Liver (tissue), 3 donors: ENCODE measurements at regions not wholly inside any gene's neighbourhood (a gene's known extent, or its start where the extent isn't known, plus 50 kb on each side); places are given as distances from the start of the nearest gene placed in this dataset.
"Not testable (repeated sequence)": the region's sequence is repeated elsewhere in the genome, so short reads cannot be mapped to it uniquely, and the experiment has no call there.

Experiments
- CTCF ChIP-seq: fragments of 150-350 bp; IDR thresholded peaks from 2 replicates; pipeline ENCODE4 v1.5.1; 2017; ENCODE audit warnings: improper control_type of control experiment, low read depth, low read length; ENCODE audit not compliant: missing input control
- EGR1 ChIP-seq, 2 donors: IDR thresholded peaks; 2 replicates each; pipeline ENCODE4 v1.6.1; 2016 to 2018; ENCODE audit warnings: antibody characterized with exemption in 2 of 2, low read depth in 2 of 2
- GABPA ChIP-seq, 2 donors: IDR thresholded peaks in 1 of 2; conservative IDR thresholded peaks in 1 of 2; 2 replicates each; pipeline ENCODE4 v1.6.1; 2016; ENCODE audit warnings: antibody characterized with exemption in 2 of 2, mild to moderate bottlenecking in 1 of 2, moderate library complexity in 1 of 2
- JUND ChIP-seq, 2 donors: IDR thresholded peaks; 2 replicates each; pipeline ENCODE4 v1.6.1; 2016; ENCODE audit warnings: antibody characterized with exemption in 2 of 2
- RAD21 ChIP-seq, 2 donors: IDR thresholded peaks; 2 replicates each; pipeline ENCODE4 v1.6.1; 2016; ENCODE audit warnings: antibody characterized with exemption in 2 of 2, mild to moderate bottlenecking in 2 of 2
- RXRA ChIP-seq, 2 donors: IDR thresholded peaks; 2 replicates each; pipeline ENCODE4 v1.6.1; 2017 to 2018; ENCODE audit warnings: antibody characterized with exemption in 2 of 2, mild to moderate bottlenecking in 1 of 2
- TAF1 ChIP-seq: conservative IDR thresholded peaks from 2 replicates; pipeline ENCODE4 v1.6.1; 2016; ENCODE audit warnings: antibody characterized with exemption, mild to moderate bottlenecking
- YY1 ChIP-seq: IDR thresholded peaks from 2 replicates; pipeline ENCODE4 v1.6.1; 2016; ENCODE audit warnings: antibody characterized with exemption, mild to moderate bottlenecking
- TF ChIP-seq, protein P1 (sequence below): IDR thresholded peaks from 2 replicates; pipeline ENCODE4 v1.6.1; 2016; ENCODE audit warnings: antibody characterized with exemption
- TF ChIP-seq, protein P2 (sequence below): IDR thresholded peaks from 2 replicates; pipeline ENCODE4 v1.6.1; 2016; ENCODE audit warnings: antibody characterized with exemption
- TF ChIP-seq, protein P3 (sequence below): IDR thresholded peaks from 2 replicates; pipeline ENCODE4 v1.6.1; 2016; ENCODE audit warnings: antibody characterized with exemption
- donor health status: healthy.
- donor health status: healthy.

DNA sequence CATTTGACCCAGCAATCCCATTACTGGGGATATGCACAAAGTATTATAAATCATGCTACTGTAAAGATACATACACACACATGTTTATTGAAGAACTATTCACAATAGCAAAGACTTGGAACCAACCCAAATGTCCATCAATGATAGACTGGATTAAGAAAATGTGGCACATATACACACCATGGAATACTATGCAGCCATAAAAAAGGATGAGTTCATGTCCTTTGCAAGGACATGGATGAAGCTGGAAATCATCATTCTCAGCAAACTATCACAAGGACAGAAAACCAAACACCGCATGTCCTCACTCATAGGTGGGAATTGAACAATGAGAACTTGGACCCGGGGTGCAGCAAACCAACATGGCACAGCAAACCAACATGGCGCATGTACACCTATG is 215.5 kb upstream of the DUSP10 start:
- not testable (repeated sequence) for TF ChIP-seq CTCF; JUND (IDR thresholded peaks at IDR 0.05); GABPA (IDR thresholded peaks at IDR 0.05 in 1 of 2, conservative IDR thresholded peaks at IDR 0.05 in 1 of 2); YY1; EGR1 (IDR thresholded peaks at IDR 0.05; ENCODE audit: low read depth in 2 of 2); RAD21 (IDR thresholded peaks at IDR 0.05); TAF1; RXRA (IDR thresholded peaks at IDR 0.05)
- TF ChIP-seq, protein P1, sequence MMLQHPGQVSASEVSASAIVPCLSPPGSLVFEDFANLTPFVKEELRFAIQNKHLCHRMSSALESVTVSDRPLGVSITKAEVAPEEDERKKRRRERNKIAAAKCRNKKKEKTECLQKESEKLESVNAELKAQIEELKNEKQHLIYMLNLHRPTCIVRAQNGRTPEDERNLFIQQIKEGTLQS = not testable (repeated sequence)
- TF ChIP-seq, protein P2, sequence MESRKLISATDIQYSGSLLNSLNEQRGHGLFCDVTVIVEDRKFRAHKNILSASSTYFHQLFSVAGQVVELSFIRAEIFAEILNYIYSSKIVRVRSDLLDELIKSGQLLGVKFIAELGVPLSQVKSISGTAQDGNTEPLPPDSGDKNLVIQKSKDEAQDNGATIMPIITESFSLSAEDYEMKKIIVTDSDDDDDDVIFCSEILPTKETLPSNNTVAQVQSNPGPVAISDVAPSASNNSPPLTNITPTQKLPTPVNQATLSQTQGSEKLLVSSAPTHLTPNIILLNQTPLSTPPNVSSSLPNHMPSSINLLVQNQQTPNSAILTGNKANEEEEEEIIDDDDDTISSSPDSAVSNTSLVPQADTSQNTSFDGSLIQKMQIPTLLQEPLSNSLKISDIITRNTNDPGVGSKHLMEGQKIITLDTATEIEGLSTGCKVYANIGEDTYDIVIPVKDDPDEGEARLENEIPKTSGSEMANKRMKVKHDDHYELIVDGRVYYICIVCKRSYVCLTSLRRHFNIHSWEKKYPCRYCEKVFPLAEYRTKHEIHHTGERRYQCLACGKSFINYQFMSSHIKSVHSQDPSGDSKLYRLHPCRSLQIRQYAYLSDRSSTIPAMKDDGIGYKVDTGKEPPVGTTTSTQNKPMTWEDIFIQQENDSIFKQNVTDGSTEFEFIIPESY = not testable (repeated sequence)
- TF ChIP-seq, protein P3, sequence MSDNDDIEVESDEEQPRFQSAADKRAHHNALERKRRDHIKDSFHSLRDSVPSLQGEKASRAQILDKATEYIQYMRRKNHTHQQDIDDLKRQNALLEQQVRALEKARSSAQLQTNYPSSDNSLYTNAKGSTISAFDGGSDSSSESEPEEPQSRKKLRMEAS = not testable (repeated sequence)
